Epithelial cell of proximal tubule (primary cell): ENCODE measurements at regions not wholly inside any gene's neighbourhood (a gene's known extent, or its start where the extent isn't known, plus 50 kb on each side); places are given as distances from the start of the nearest gene placed in this dataset.

Experiments
- DNase-seq: peaks from one replicate; pipeline ENCODE4 v3.0.0-alpha.2; 2011; ENCODE audit warnings: low read depth
- H3K4me3 ChIP-seq: 2 replicates; pipeline ENCODE4 v1.5.1; 2011; ENCODE audit warnings: low read depth, mild to moderate bottlenecking, low read length
- CTCF ChIP-seq: conservative IDR thresholded peaks from 2 replicates; pipeline ENCODE4 v1.5.1; 2012; ENCODE audit warnings: low read depth, mild to moderate bottlenecking, low read length

- DNase-seq: no peak
- no peak for TF ChIP-seq CTCF
- no peak overlapping the region for H3K4me3 ChIP-seq
These were observed 101.5 kb upstream of the MGAT5 start for GRCh38 chr2:134152045-134153010.

DNA sequence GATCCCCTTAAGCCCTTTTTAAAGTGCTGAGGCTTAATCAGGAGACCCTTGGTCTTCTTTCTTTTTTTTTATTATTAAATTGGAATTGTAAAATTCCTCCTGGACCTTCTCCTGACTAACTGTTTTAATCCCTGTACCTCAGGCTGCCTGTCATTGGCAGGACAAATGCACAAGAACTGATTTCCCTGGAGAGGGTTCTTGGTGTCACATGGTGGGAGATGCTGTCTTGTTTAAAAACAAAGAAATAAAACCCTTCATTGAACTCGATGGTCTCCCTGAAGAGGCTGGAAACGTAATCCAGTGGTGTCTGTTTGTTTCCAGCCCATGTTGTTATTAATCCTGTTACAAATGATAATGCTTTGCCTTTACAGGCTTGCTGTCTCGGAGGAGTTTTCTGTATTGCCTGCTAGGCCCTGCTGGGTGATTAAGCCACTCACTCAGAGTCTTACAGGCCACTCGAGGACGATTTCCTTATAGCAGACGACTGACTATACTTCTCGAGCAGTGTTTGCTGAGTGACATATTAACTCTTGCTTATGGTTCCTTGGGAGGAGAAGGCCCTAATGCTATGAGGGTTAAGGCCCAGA lies 100.5 kb upstream of the MGAT5 start:
- H3K4me3 ChIP-seq: no peak overlapping the region
- TF ChIP-seq CTCF: no peak
- no peak for DNase-seq

DNA sequence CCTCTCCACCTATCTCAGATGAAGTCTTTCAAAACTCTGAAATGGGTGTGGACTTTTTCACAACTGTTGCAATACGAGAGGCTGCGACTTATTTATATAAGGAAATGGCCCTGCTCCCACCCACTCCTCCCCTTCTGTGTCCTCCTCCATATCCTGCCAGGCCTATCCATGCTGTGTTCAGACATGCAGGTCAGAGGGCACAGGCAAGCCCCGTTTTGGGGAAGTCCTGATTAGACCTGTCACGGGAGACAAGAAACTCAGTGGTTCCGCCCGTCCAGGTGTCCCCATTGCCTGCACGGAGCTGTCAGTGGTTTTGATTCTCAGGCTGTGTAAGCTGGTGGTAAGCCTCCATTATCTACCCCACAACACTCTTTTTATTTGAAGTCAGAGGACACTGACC lies 99.6 kb upstream of the MGAT5 start:
- TF ChIP-seq CTCF: no peak
- no peak for DNase-seq
- no peak overlapping the region for H3K4me3 ChIP-seq

GRCh38 chr2:134155134-134155533 lies 98.7 kb upstream of the MGAT5 start:
- DNase-seq: no peak
- H3K4me3 ChIP-seq: no peak overlapping the region
- TF ChIP-seq CTCF: no peak

DNA sequence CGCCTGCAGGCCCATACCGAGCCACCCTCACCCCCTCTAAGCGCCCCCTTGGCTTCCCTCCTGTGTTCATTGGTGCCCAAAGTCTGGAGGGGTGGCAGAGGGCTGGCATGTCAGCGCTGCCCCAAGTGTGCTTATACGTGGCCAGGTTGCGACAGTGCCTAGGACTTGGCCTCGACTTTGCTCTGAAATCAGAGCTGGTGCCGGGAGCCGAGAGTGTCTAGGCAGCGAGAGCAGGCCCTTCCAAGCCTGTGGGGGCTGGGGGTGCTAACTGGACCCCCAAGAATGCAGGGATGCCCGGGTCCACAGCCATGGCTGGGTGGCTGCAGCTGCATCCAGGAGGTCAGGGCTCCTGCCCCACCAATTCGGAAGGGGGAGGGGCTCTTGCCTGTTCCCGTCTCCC lies 95.6 kb upstream of the MGAT5 start:
- TF ChIP-seq CTCF: no peak
- DNase-seq: no peak
- H3K4me3 ChIP-seq: no peak overlapping the region

- no peak for TF ChIP-seq CTCF
- DNase-seq: no peak
- H3K4me3 ChIP-seq: no peak overlapping the region
These were observed 92.7 kb upstream of the MGAT5 start for GRCh38 chr2:134161170-134161547.

GRCh38 chr2:134163336-134163735 lies 90.5 kb upstream of the MGAT5 start:
- TF ChIP-seq CTCF: no peak
- H3K4me3 ChIP-seq: no peak overlapping the region
- no peak for DNase-seq
